Esophagus squamous epithelium (tissue), 5 donors: ENCODE measurements at regions not wholly inside any gene's neighbourhood (a gene's known extent, or its start where the extent isn't known, plus 50 kb on each side); places are given as distances from the start of the nearest gene placed in this dataset.

Source experiments
- DNase-seq: peaks from one replicate; lab custom pipeline; 2025; lab: John Stamatoyannopoulos, UW
- H3K27ac ChIP-seq, 4 donors: fragments of 200-600 bp; sonication (generic); one replicate each; pipeline ENCODE4 v1.5.1; 2016 to 2019; ENCODE audit warnings: mild to moderate bottlenecking in 1 of 4
- H3K27me3 ChIP-seq, 4 donors: fragments of 200-600 bp; sonication (generic); 1 replicate in 3 of 4; 2 replicates in 1 of 4; pipeline versions ENCODE4 v1.5.1 to v1.6.0; 2017 to 2021; ENCODE audit warnings: antibody characterized with exemption in 1 of 4
- H3K36me3 ChIP-seq, 3 donors: fragments of 200-600 bp; sonication (generic); one replicate each; pipeline ENCODE4 v1.5.1; 2016 to 2019
- H3K4me1 ChIP-seq, 3 donors: fragments of 200-600 bp; sonication (generic); one replicate each; pipeline ENCODE4 v1.5.1; 2017 to 2019
- H3K4me3 ChIP-seq, 4 donors: fragments of 200-600 bp; sonication (generic); 1 replicate in 3 of 4; 2 replicates in 1 of 4; pipeline ENCODE4 v1.5.1; 2016 to 2019; ENCODE audit warnings: mild to moderate bottlenecking in 2 of 4, moderate library complexity in 1 of 4
- H3K9me3 ChIP-seq, 3 donors: fragments of 200-600 bp; sonication (generic); one replicate each; pipeline ENCODE4 v1.5.1; 2016 to 2019
- CTCF ChIP-seq, 6 experiments: fragments of 450-650 bp in 4 of 6; fragments of 200-600 bp in 2 of 6; sonication (generic) in 2 of 6; IDR thresholded peaks; one replicate each; pipeline ENCODE4 v1.5.1; 2016 to 2019; ENCODE audit warnings: antibody characterized with exemption in 6 of 6, mild to moderate bottlenecking in 4 of 6, moderate library complexity in 4 of 6
- POLR2A ChIP-seq, 4 donors: fragments of 450-650 bp; IDR thresholded peaks; one replicate each; pipeline ENCODE4 v1.6.1; 2017; ENCODE audit warnings: antibody characterized with exemption in 4 of 4, mild to moderate bottlenecking in 4 of 4, moderate library complexity in 3 of 4
- WGBS, 2 donors: methylation state at CpG; one replicate each; pipeline ENCODE4 v1.1.5; 2018; 5-methylcytosine and 5-hydroxymethylcytosine counted together
- intact Hi-C: fragments of 100-400 bp; cut with DNase I; formaldehyde crosslinking; loops from one replicate; pipeline ENCODE4 v1.15.0; 2022
- donor health status: DM: yes; HTN: yes; CAD: no.

- Histone ChIP-seq H3K4me1 (peaks cover 0 to 17% (median 0%) of the 10 kb centered on the region in 3 donors), H3K9me3 (no peaks in the 10 kb centered on the region), H3K27ac (peak overlapping the region in 2 of 4 donors; percentile 13 to 49), H3K4me3 (no peak overlapping the region), H3K27me3 (no peaks in the 10 kb centered on the region), H3K36me3 (no peaks in the 10 kb centered on the region)
- WGBS, 2 donors, result 34% methylated on average over 10 of the region's 10 CpGs
- DNase-seq, result no peak
- no peak for TF ChIP-seq POLR2A (IDR thresholded peaks at IDR 0.05)
- TF ChIP-seq CTCF (IDR thresholded peaks at IDR 0.05), result no peak
- intact Hi-C loops, result no loop called here
Measured at GRCh38 chr4:17336524-17336961, 175.3 kb downstream of the QDPR start.

- Histone ChIP-seq H3K4me3 (no peak overlapping the region), H3K9me3 (no peaks in the 10 kb centered on the region), H3K27ac (peak overlapping the region in 2 of 4 donors; percentile 17 to 54), H3K27me3 (no peaks in the 10 kb centered on the region), H3K4me1 (peaks cover 0 to 17% (median 0%) of the 10 kb centered on the region in 3 donors), H3K36me3 (no peaks in the 10 kb centered on the region)
- intact Hi-C loops, result no loop called here
- no peak for TF ChIP-seq POLR2A (IDR thresholded peaks at IDR 0.05)
- no peak for TF ChIP-seq CTCF (IDR thresholded peaks at IDR 0.05)
- DNase-seq, result no peak
- 87 to 92% methylated on average over 1 of the region's 1 CpG for WGBS, 2 donors
Measured at GRCh38 chr4:17336069-17336468, 175.8 kb downstream of the QDPR start.

- H3K36me3 ChIP-seq, result no peaks in the 10 kb centered on the region
- no peaks in the 10 kb centered on the region for H3K9me3 ChIP-seq
- H3K27me3 ChIP-seq, result no peaks in the 10 kb centered on the region
- intact Hi-C loops, result no loop called here
- TF ChIP-seq POLR2A (IDR thresholded peaks at IDR 0.05), result no peak
- no peak for TF ChIP-seq CTCF (IDR thresholded peaks at IDR 0.05)
- peak overlapping the region in 1 of 4 donors; percentile 17 for H3K27ac ChIP-seq
- H3K4me3 ChIP-seq, result no peak overlapping the region
- H3K4me1 ChIP-seq, result peaks cover 0 to 20% (median 0%) of the 10 kb centered on the region in 3 donors
- WGBS, 2 donors, result 85 to 98% methylated on average over 3 of the region's 3 CpGs
- no peak for DNase-seq
Measured at GRCh38 chr4:17335371-17335770, 176.5 kb downstream of the QDPR start.

GRCh38 chr4:17332478-17332877 lies 179.4 kb downstream of the QDPR start:
- H3K27ac ChIP-seq, result no peak overlapping the region
- DNase-seq, result no peak
- H3K4me1 ChIP-seq, result peaks cover 0 to 45% (median 12%) of the 10 kb centered on the region in 3 donors
- no peaks in the 10 kb centered on the region for H3K27me3 ChIP-seq
- no peak overlapping the region for H3K4me3 ChIP-seq
- intact Hi-C loops, result no loop called here
- H3K36me3 ChIP-seq, result no peaks in the 10 kb centered on the region
- TF ChIP-seq CTCF (IDR thresholded peaks at IDR 0.05) (no peak), POLR2A (IDR thresholded peaks at IDR 0.05) (no peak)
- no peaks in the 10 kb centered on the region for H3K9me3 ChIP-seq
- WGBS, 2 donors, result 50 to 85% methylated on average over 5 of the region's 5 CpGs

- Histone ChIP-seq H3K9me3 (no peaks in the 10 kb centered on the region), H3K36me3 (no peaks in the 10 kb centered on the region), H3K27ac (no peak overlapping the region), H3K4me1 (peaks cover 3 to 39% (median 14%) of the 10 kb centered on the region in 3 donors), H3K4me3 (no peak overlapping the region), H3K27me3 (no peaks in the 10 kb centered on the region)
- 57 to 81% methylated on average over 1 of the region's 1 CpG for WGBS, 2 donors
- TF ChIP-seq POLR2A (IDR thresholded peaks at IDR 0.05), result no peak
- TF ChIP-seq CTCF (IDR thresholded peaks at IDR 0.05), result no peak
- intact Hi-C loops, result loop anchor here (10.0 kb wide), 1 partner anchor 414 kb away; no protein-coding TSS in a partner anchor
- DNase-seq, result no peak
Measured at GRCh38 chr4:17329046-17329445, 182.8 kb downstream of the QDPR start.
